RWPE1 (cell line): ENCODE measurements at regions not wholly inside any gene's neighbourhood (a gene's known extent, or its start where the extent isn't known, plus 50 kb on each side); places are given as distances from the start of the nearest gene placed in this dataset.

Experiments
- CTCF ChIA-PET: fragments of 350-600 bp; sonication (Branson Sonifier 250); formaldehyde crosslinking; extraction: SDS; loops from one replicate; lab custom pipeline; 2021; lab: Yijun Ruan, JAX
- POLR2A ChIA-PET: fragments of 400-600 bp; formaldehyde crosslinking; extraction: SDS; loops from one replicate; lab custom pipeline; 2020; ENCODE audit warnings: antibody characterized with exemption; ENCODE audit not compliant: low non-redundant PET; lab: Yijun Ruan, JAX
- DNase-seq: peaks from one replicate; pipeline ENCODE4 v3.0.0; 2012; ENCODE audit warnings: low spot score
- H3K27ac ChIP-seq: fragments of 450-650 bp; 2 replicates; pipeline ENCODE4 v1.5.1; 2017
- TF ChIP-seq, protein P1 (sequence below): fragments of 450-650 bp; conservative IDR thresholded peaks from 2 replicates; pipeline ENCODE4 v1.5.1; 2017; ENCODE audit warnings: low read depth, mild to moderate bottlenecking

DNA sequence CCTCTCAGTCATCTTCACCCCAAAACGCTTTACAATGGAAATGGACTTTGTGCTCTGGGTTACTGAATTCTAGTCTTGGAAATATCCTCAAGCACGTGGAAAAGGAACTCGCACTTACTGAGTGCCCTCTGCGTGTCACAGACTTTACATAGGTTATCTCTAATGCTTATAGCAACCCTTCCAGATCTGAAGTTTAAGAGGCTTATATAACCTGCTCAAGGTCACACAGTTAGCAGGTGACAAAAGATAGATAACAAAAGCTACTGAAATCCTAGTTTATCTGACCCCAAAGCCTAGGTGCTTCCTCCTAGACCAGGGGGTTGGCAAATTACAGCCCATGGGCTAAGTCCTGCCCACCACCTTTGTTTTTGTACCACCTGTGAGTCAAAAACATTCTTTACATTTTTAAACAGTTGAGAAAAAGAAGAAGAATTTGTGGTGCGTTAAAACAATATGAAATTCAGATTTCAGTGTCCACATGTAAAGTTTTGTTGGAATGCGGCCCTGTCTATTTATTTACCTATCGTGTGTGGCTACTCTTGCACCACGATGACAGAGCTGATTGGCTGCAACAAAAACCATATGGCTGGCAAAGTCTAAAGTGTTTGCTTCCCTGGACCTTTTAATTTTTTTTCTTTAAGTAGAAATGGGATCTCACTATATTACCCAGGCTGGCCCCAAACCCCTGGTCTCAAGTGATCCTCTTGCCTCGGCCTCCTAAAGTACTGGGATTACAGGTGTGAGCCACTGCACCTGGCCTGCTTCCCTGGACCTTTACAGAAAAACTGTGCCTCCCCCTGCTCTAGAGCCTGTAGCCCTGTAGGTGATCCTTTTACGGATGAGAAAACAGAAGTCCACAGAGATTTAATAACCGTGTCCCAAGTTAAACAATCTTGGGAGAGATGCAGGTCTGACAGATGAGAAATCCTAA, 110.2 kb upstream of the RREB1 start:
- no peak for DNase-seq
- POLR2A ChIA-PET: no interaction called here
- CTCF ChIA-PET: interaction anchor here (0.6 kb wide), 1 partner anchor 55 kb away, joined by 4 read pairs; no protein-coding TSS in a partner anchor
- H3K27ac ChIP-seq: no peak overlapping the region
- TF ChIP-seq, protein P1, sequence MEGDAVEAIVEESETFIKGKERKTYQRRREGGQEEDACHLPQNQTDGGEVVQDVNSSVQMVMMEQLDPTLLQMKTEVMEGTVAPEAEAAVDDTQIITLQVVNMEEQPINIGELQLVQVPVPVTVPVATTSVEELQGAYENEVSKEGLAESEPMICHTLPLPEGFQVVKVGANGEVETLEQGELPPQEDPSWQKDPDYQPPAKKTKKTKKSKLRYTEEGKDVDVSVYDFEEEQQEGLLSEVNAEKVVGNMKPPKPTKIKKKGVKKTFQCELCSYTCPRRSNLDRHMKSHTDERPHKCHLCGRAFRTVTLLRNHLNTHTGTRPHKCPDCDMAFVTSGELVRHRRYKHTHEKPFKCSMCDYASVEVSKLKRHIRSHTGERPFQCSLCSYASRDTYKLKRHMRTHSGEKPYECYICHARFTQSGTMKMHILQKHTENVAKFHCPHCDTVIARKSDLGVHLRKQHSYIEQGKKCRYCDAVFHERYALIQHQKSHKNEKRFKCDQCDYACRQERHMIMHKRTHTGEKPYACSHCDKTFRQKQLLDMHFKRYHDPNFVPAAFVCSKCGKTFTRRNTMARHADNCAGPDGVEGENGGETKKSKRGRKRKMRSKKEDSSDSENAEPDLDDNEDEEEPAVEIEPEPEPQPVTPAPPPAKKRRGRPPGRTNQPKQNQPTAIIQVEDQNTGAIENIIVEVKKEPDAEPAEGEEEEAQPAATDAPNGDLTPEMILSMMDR: no peak

DNA sequence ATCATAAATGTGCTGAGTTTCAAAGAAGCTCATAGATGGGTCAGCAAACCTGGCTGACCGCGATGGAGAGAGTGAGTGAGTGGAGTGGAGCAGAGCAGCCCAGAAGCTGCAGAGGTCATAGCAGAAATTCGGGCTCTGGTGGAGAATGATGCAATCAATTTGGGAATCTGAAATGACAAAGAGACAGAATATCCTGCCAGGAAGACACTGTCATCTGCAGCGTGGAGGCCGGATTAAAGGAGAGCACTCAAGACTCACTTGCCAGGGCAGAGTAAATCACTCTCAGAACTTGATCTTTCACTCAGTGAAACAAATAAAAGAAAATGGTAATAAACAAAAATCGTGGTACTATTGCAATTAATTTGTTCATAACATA, 109.6 kb upstream of the RREB1 start:
- H3K27ac ChIP-seq: no peak overlapping the region
- ChIA-PET POLR2A (no interaction called here), CTCF (interaction anchor here (0.6 kb wide), 1 partner anchor 54 kb away, joined by 4 read pairs; no protein-coding TSS in a partner anchor)
- DNase-seq: no peak
- TF ChIP-seq, protein P1: no peak

DNA sequence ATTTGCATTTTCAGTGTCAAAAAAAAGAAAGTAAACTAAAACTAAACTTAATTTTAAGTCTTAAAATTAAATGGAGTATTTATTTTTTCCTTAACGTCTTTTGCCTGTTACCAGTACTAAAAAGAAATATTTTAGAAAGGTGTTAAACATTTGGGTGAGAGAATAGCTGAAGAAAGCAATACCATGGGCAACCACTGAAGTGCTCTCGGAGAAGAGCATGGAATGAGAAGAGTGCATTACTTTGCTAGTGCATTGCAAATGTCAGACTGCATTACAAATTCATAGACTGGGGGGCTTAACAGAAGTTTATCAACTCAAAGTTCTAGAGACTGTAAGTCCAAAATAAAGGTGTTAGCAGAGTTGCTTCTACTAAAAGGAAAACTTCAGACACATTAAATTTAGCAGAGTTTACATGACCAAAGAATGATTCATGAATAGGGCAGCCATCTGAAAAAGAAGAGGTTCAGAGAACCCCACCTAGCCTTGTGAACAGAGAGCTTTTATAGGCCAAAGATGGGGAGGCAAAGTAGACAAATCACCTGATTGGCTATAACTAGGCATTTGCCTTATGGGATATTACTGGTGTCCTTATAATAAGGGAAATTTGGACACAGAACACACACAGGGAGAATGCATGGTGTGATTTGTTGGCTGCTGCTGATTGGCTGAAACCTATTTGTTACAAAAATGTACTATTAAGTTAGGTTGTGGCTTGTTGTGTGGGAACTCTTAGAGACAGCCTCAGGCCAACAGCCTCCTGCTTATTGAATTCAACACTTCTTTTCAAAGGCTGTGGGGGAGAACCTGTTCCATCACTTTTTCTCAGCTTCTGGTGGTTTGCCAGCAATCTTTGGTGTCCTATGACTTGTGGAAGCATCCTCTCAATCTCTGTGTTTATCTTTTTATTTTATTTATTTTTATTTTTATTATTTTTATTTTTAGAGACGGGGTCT, 106.7 kb upstream of the RREB1 start:
- CTCF ChIA-PET: interaction anchor here (0.7 kb wide), 1 partner anchor 92 kb away, joined by 3 read pairs; no protein-coding TSS in a partner anchor
- TF ChIP-seq, protein P1: no peak
- H3K27ac ChIP-seq: no peak overlapping the region
- POLR2A ChIA-PET: interaction anchor here (0.6 kb wide), 1 partner anchor 16 kb away, joined by 3 read pairs; no protein-coding TSS in a partner anchor
- no peak for DNase-seq

DNA sequence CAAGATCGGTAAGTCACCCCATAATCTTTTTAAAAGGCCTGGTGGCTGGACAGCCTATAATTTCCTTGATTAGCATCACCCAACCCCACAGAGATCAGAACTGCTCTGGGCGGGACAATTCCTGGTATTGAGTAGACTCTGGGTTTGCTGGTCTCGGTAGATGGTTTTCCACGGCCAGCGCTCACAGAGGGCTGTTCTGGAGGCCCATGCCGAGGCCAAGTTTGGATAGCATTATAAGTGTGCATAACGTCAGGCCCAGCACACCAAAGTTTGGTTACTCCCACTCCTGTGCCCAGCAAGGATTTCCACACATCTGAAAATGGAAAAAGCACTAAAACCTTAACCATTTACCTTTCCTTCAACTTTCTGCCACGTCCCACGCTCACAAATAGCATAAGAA, 104.7 kb upstream of the RREB1 start:
- POLR2A ChIA-PET: no interaction called here
- TF ChIP-seq, protein P1: no peak
- no peak overlapping the region for H3K27ac ChIP-seq
- DNase-seq: no peak
- CTCF ChIA-PET: no interaction called here

DNA sequence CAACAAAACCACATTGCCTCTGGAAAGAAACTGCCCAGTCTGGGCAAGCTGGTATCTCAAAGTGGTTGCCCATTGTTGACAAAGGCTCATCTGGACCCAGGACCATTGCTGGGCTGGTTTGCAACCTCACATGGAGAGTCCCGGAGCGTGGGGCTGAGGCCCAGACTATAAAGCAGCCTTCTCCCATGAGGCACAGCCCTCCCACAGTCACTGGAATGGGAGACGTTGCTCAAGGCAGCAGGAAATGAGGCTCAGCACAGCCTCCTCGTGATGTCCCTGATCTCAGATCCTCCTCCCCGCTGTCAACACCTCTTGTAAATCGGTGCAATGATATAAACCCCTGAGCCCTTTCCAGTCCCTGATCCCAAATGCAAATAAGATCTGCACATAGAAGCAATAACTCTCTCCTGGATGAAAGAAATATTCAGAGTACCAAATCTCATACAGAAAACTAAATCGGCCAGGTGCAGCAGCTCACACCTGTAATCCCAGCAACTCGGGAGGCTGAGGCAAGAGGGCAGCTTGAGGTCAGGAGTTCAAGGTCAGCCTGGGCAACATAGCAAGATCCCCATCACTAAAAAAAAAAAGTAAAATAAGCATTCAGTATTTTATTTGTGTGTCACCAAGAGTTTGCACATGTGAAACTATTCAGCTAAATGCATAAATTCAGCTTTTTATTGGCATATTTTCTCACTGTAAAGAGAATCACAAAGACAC, 103.0 kb upstream of the RREB1 start:
- POLR2A ChIA-PET: no interaction called here
- H3K27ac ChIP-seq: no peak overlapping the region
- no peak for DNase-seq
- TF ChIP-seq, protein P1: no peak
- CTCF ChIA-PET: no interaction called here
